ENCODE measurements at regions not wholly inside any gene's neighbourhood (a gene's known extent, or its start where the extent isn't known, plus 50 kb on each side); places are given as distances from the start of the nearest gene placed in this dataset.

GRCh38 chr1:227417756-227418480 lies 99.6 kb upstream of the CDC42BPA start:
- Histone ChIP-seq H4K5ac (ENCODE audit: insufficient read length, low read depth, low read length) (no peak overlapping the region), H3K18ac (ENCODE audit: insufficient read length, low read depth, low read length) (no peak overlapping the region), H4K20me1 (ENCODE audit: control insufficient read depth, insufficient read depth, insufficient read length) (no peaks in the 10 kb centered on the region), H2AK5ac (ENCODE audit: insufficient read length, low read length) (no peak overlapping the region), H3K4ac (ENCODE audit: low read depth, low read length) (no peak overlapping the region), H3K14ac (ENCODE audit: insufficient read depth, low read length) (no peak overlapping the region), H2BK20ac (ENCODE audit: low read depth, low read length, poor library complexity, severe bottlenecking) (no peak overlapping the region), H3K79me1 (ENCODE audit: insufficient read depth, low read depth, low read length, poor library complexity, severe bottlenecking) (no peaks in the 10 kb centered on the region), H3T11ph (ENCODE audit: low read length) (no peak overlapping the region), H3K27ac (ENCODE audit: insufficient read length, low read depth, low read length) (no peak overlapping the region), H2BK5ac (ENCODE audit: insufficient read length, low read length) (no peak overlapping the region), H4K8ac (replicated peaks; ENCODE audit: insufficient read length, low read depth, low read length) (no peak overlapping the region), H3K4me1 (ENCODE audit: insufficient read depth, low read length) (no peaks in the 10 kb centered on the region), H3K4me2 (ENCODE audit: insufficient read depth, insufficient read length, low read length) (no peak overlapping the region), H2AFZ (ENCODE audit: low read length) (no peak overlapping the region), H4K91ac (ENCODE audit: insufficient read length, low read depth, low read length) (no peak overlapping the region), H3K23ac (ENCODE audit: insufficient read length, low read depth, low read length) (no peak overlapping the region), H3K23me2 (ENCODE audit: insufficient read length, low read depth, low read length, poor library complexity, severe bottlenecking) (no peaks in the 10 kb centered on the region), H3K9me3 (ENCODE audit: control insufficient read depth, low read depth, low read length) (no peaks in the 10 kb centered on the region), H3K79me2 (ENCODE audit: insufficient read depth, low read length) (no peaks in the 10 kb centered on the region), H3K56ac (ENCODE audit: insufficient read length, low read depth, low read length) (no peak overlapping the region), H3K27me3 (ENCODE audit: insufficient read depth, low read length) (no peaks in the 10 kb centered on the region), H2BK120ac (ENCODE audit: low read depth, low read length, poor library complexity, severe bottlenecking) (no peak overlapping the region), H2BK12ac (ENCODE audit: insufficient read length, low read depth, low read length) (no peak overlapping the region), H2BK15ac (ENCODE audit: low read depth, low read length) (no peak overlapping the region), H3K9ac (ENCODE audit: extremely low read depth, insufficient read length, low read length) (no peak overlapping the region)
- H3K27ac Mint-ChIP-seq: no peak overlapping the region
- no CpG with 5 or more reads among the region's 2 CpGs for WGBS (ENCODE audit: extremely low coverage, insufficient read length, low lambda C conversion rate)
- no peak for TF ChIP-seq CTCF (conservative IDR thresholded peaks at IDR 0.05)
- H3K4me1 Mint-ChIP-seq: no peaks in the 10 kb centered on the region
- no peak for DNase-seq
- H3K9me3 Mint-ChIP-seq: no peaks in the 10 kb centered on the region
- H3K4me3 Mint-ChIP-seq: no peak overlapping the region
- H3K36me3 Mint-ChIP-seq (ENCODE audit: insufficient read depth in 1 of 3, low read depth in 3 of 3): no peaks in the 10 kb centered on the region
- peaks cover 2% of the 10 kb centered on the region; the same call in 1 of the 2 replicates for H3K27me3 Mint-ChIP-seq (ENCODE audit: low read depth)
